Epithelial cell of proximal tubule (primary cell): ENCODE measurements at regions not wholly inside any gene's neighbourhood (a gene's known extent, or its start where the extent isn't known, plus 50 kb on each side); places are given as distances from the start of the nearest gene placed in this dataset.

ENCODE experiments used
- DNase-seq: peaks from one replicate; pipeline ENCODE4 v3.0.0-alpha.2; 2011; ENCODE audit warnings: low read depth
- H3K4me3 ChIP-seq: 2 replicates; pipeline ENCODE4 v1.5.1; 2011; ENCODE audit warnings: low read depth, mild to moderate bottlenecking, low read length
- CTCF ChIP-seq: conservative IDR thresholded peaks from 2 replicates; pipeline ENCODE4 v1.5.1; 2012; ENCODE audit warnings: low read depth, mild to moderate bottlenecking, low read length

- peak overlapping the region; percentile 13 for H3K4me3 ChIP-seq
- DNase-seq: peak; percentile 86
- peak; percentile 54 for TF ChIP-seq CTCF
Observed at GRCh38 chr14:65832431-65833266, 420.1 kb downstream of the FUT8 start.

GRCh38 chr14:65833267-65833880 is 420.8 kb downstream of the FUT8 start:
- H3K4me3 ChIP-seq: no peak overlapping the region
- no peak for TF ChIP-seq CTCF
- DNase-seq: no peak

- H3K4me3 ChIP-seq: no peak overlapping the region
- no peak for TF ChIP-seq CTCF
- DNase-seq: no peak
Observed at GRCh38 chr14:65834051-65834450, 421.5 kb downstream of the FUT8 start.

GRCh38 chr14:65834812-65835211 is 422.3 kb downstream of the FUT8 start:
- no peak for DNase-seq
- no peak for TF ChIP-seq CTCF
- no peak overlapping the region for H3K4me3 ChIP-seq

GRCh38 chr14:65835501-65835900 is 423.0 kb downstream of the FUT8 start:
- DNase-seq: no peak
- no peak overlapping the region for H3K4me3 ChIP-seq
- no peak for TF ChIP-seq CTCF

GRCh38 chr14:65838565-65838964 is 426.0 kb downstream of the FUT8 start:
- no peak overlapping the region for H3K4me3 ChIP-seq
- TF ChIP-seq CTCF: no peak
- no peak for DNase-seq
